ENCODE measurements at regions not wholly inside any gene's neighbourhood (a gene's known extent, or its start where the extent isn't known, plus 50 kb on each side); places are given as distances from the start of the nearest gene placed in this dataset.

DNA sequence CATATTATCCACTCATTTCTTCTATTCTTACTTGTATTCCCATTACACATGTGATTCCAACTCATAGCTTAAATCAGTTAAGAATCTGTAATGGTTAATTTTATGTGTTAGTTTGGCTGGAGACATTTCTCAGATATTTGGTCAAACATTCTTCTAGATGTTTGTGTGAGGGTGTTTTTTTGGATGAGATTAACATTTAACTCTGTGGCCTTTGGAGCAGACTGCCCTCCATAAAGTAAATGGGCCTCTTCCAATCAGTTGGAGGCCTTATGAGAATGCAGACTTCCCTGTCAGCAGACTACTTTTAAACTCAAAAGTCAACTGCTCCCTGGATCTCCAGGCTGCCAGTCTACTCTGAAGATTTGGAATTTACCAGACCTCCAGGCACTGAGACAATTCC, 976.8 kb upstream of the ACVR2A start:
- no peaks in the 10 kb centered on the region for H3K79me2 ChIP-seq (ENCODE audit: low read length)
- no peak overlapping the region for H2AFZ ChIP-seq (ENCODE audit: low read length)
- no peak overlapping the region for H3K4me3 ChIP-seq (ENCODE audit: low read length)
- ATAC-seq (no peak), DNase-seq (no peak)
- TF ChIP-seq, protein P1, sequence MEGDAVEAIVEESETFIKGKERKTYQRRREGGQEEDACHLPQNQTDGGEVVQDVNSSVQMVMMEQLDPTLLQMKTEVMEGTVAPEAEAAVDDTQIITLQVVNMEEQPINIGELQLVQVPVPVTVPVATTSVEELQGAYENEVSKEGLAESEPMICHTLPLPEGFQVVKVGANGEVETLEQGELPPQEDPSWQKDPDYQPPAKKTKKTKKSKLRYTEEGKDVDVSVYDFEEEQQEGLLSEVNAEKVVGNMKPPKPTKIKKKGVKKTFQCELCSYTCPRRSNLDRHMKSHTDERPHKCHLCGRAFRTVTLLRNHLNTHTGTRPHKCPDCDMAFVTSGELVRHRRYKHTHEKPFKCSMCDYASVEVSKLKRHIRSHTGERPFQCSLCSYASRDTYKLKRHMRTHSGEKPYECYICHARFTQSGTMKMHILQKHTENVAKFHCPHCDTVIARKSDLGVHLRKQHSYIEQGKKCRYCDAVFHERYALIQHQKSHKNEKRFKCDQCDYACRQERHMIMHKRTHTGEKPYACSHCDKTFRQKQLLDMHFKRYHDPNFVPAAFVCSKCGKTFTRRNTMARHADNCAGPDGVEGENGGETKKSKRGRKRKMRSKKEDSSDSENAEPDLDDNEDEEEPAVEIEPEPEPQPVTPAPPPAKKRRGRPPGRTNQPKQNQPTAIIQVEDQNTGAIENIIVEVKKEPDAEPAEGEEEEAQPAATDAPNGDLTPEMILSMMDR (conservative IDR thresholded peaks at IDR 0.05; ENCODE audit: low read depth, low read length), result no peak
- H4K20me1 ChIP-seq (ENCODE audit: low read length), result no peaks in the 10 kb centered on the region
- no peaks in the 10 kb centered on the region for H3K9me3 ChIP-seq (ENCODE audit: low read length)
- no peaks in the 10 kb centered on the region for H3K36me3 ChIP-seq (ENCODE audit: low read depth, low read length)
- ChIA-PET POLR2A (ENCODE audit: unreplicated experiment) (no interaction called here), CTCF (no interaction called here)
- H3K9me2 ChIP-seq (replicated peaks; ENCODE audit: low read length), result no peaks in the 10 kb centered on the region
- no peak overlapping the region for H3K9ac ChIP-seq (ENCODE audit: low read length)
- intact Hi-C loops (cut with micrococcal nuclease), result no loop called here
- H3K27ac ChIP-seq (ENCODE audit: low read length), result no peak overlapping the region
- no TSS peak for BruUV-seq (replicated peaks)
- H3K4me1 ChIP-seq (ENCODE audit: insufficient read depth, low read length), result peaks cover 7% of the 10 kb centered on the region; the same call in 1 of the 2 replicates
- no peak overlapping the region for H3K4me2 ChIP-seq (ENCODE audit: low read length)
- H3K27me3 ChIP-seq (ENCODE audit: low read length), result no peaks in the 10 kb centered on the region
- H3F3A ChIP-seq (ENCODE audit: low read length, unreplicated experiment), result no peaks in the 10 kb centered on the region

DNA sequence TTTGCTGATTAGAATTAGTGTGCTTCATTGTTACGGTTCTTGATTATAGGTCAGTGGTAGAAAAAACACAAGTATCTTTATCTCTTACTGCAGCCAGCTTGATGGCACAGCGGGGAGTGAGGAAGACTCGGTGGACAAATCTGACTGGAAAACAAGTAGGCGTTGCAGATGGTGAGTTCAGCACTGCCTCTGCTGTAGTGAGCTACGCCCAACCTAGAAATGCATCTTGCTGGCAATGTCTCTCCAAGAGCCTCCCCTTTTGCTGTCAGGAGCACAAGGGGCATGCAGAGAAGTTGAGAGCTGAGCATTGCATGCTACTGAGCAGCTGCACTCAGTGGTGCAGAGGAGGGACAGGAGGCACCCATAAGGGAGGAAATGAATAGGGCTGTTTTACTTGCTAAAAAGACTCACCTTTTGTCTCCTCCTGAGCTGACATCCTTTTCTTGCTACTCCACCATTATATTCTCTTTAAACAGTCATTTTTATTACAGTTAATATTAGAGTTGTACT, 977.3 kb upstream of the ACVR2A start:
- H3K4me1 ChIP-seq (ENCODE audit: insufficient read depth, low read length), result 0 out of 2 replicates have a peak, but pooled peaks cover 2% of the 10 kb centered on the region
- H3K9ac ChIP-seq (ENCODE audit: low read length), result no peak overlapping the region
- no peaks in the 10 kb centered on the region for H3K27me3 ChIP-seq (ENCODE audit: low read length)
- H3K9me2 ChIP-seq (replicated peaks; ENCODE audit: low read length), result no peaks in the 10 kb centered on the region
- no peaks in the 10 kb centered on the region for H3K9me3 ChIP-seq (ENCODE audit: low read length)
- DNase-seq, result no peak
- no peak overlapping the region for H3K27ac ChIP-seq (ENCODE audit: low read length)
- no peak overlapping the region for H2AFZ ChIP-seq (ENCODE audit: low read length)
- no peak overlapping the region for H3K4me3 ChIP-seq (ENCODE audit: low read length)
- H3K79me2 ChIP-seq (ENCODE audit: low read length), result no peaks in the 10 kb centered on the region
- H3F3A ChIP-seq (ENCODE audit: low read length, unreplicated experiment), result no peaks in the 10 kb centered on the region
- ChIA-PET POLR2A (ENCODE audit: unreplicated experiment) (no interaction called here), CTCF (no interaction called here)
- no peaks in the 10 kb centered on the region for H4K20me1 ChIP-seq (ENCODE audit: low read length)
- ATAC-seq, result no peak
- H3K4me2 ChIP-seq (ENCODE audit: low read length), result no peak overlapping the region
- intact Hi-C loops (cut with micrococcal nuclease), result no loop called here
- no peak for TF ChIP-seq EZH2phosphoT487 (IDR thresholded peaks at IDR 0.05; ENCODE audit: borderline replicate concordance, low read length)
- no peaks in the 10 kb centered on the region for H3K36me3 ChIP-seq (ENCODE audit: low read depth, low read length)
- no TSS peak for BruUV-seq (replicated peaks)

DNA sequence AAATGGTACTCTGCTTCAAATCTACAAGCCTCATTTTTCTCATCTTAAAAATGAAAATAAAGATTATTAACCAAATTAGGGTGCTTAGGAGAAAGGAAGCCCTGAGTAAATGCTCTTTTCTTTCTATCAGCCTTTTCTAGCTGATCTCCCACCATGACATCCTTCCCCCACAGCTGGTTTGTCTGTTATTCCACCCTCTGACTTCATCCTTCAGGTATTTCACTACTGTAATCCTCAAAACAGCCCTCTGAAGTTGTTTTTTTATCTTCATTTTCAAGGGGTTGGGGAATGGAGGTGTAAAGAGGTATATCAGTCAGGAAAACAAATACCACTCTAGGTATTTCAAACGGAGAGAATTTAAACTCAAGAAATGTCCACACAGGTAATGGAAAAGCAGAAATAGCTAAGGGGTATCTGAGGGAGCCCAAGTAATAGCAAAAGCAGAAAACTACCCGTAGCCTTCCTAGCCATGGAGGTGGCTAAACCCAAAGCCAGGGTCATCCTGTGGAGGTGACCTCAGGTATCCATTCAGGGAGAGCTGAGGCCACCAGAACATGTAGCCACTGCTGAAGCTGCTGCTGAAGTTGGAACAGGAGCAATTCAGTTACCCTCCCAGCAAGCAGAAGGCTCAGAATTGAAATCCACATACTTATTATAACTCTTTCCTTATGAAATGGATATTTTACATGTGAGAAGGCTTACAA, 990.9 kb upstream of the ACVR2A start:
- H3K36me3 ChIP-seq (ENCODE audit: low read depth, low read length), result no peaks in the 10 kb centered on the region
- CTCF ChIA-PET, result no interaction called here
- TF ChIP-seq, protein P1 (conservative IDR thresholded peaks at IDR 0.05; ENCODE audit: low read depth, low read length), result no peak
- TF ChIP-seq EZH2phosphoT487 (IDR thresholded peaks at IDR 0.05; ENCODE audit: borderline replicate concordance, low read length) (no peak), EZH2 (IDR thresholded peaks at IDR 0.05; ENCODE audit: low read length, unreplicated experiment) (no peak)
- no peak overlapping the region for H3K9ac ChIP-seq (ENCODE audit: low read length)
- DNase-seq (peak; percentile 22), ATAC-seq (no peak)
- no peaks in the 10 kb centered on the region for H3K27me3 ChIP-seq (ENCODE audit: low read length)
- no peak overlapping the region for H3K4me2 ChIP-seq (ENCODE audit: low read length)
- H3K9me2 ChIP-seq (replicated peaks; ENCODE audit: low read length), result no peaks in the 10 kb centered on the region
- intact Hi-C loops (cut with micrococcal nuclease), result no loop called here
- peaks cover 13% of the 10 kb centered on the region for H3K4me1 ChIP-seq (ENCODE audit: insufficient read depth, low read length)
- no TSS peak for BruUV-seq (replicated peaks)
- H2AFZ ChIP-seq (ENCODE audit: low read length), result no peak overlapping the region
- POLR2A ChIA-PET (ENCODE audit: unreplicated experiment), result no interaction called here
- no peaks in the 10 kb centered on the region for H3K79me2 ChIP-seq (ENCODE audit: low read length)
- H3K27ac ChIP-seq (ENCODE audit: low read length), result no peak overlapping the region
- H3K9me3 ChIP-seq (ENCODE audit: low read length), result no peaks in the 10 kb centered on the region
- no peak overlapping the region for H3K4me3 ChIP-seq (ENCODE audit: low read length)
- no peaks in the 10 kb centered on the region for H4K20me1 ChIP-seq (ENCODE audit: low read length)
- H3F3A ChIP-seq (ENCODE audit: low read length, unreplicated experiment), result no peaks in the 10 kb centered on the region

Data from PC-3 (cell line).